Natural killer cell treated with Interleukin-12 subunit alpha and Interleukin-12 subunit beta and Interleukin-15 and Interleukin-18, amount 100 ng/mL, for 72 hours (primary cell): ENCODE measurements at regions not wholly inside any gene's neighbourhood (a gene's known extent, or its start where the extent isn't known, plus 50 kb on each side); places are given as distances from the start of the nearest gene placed in this dataset.

Experiments
- ATAC-seq, 2 donors: fragments of 150-1000 bp; cut with Tn5 transposase in 1 of 2; sonication (Bioruptor Pico), chemical (Tn5 transposase) in 1 of 2; 2 replicates each; pipeline ENCODE4 v1.10.0; 2021
- DNase-seq: peaks from one replicate; pipeline ENCODE4 v3.0.0; 2022; ENCODE audit warnings: low spot score
- H3K27ac Mint-ChIP-seq, 2 donors: 1 replicate in 1 of 2; 2 replicates in 1 of 2; pipeline ENCODE4 v1.8.0; 2022; ENCODE audit warnings: mixed read lengths in 2 of 2, mild to moderate bottlenecking in 1 of 2, moderate library complexity in 1 of 2
- H3K27me3 Mint-ChIP-seq, 2 donors: 1 replicate in 1 of 2; 2 replicates in 1 of 2; pipeline ENCODE4 v1.8.0; 2022; ENCODE audit warnings: mixed read lengths in 2 of 2
- H3K36me3 Mint-ChIP-seq: one replicate; pipeline ENCODE4 v1.8.0; 2022; ENCODE audit warnings: mixed read lengths
- H3K4me1 Mint-ChIP-seq, 2 donors: 1 replicate in 1 of 2; 2 replicates in 1 of 2; pipeline ENCODE4 v1.8.0; 2022; ENCODE audit warnings: low read depth in 2 of 2, mixed read lengths in 2 of 2, mild to moderate bottlenecking in 1 of 2
- H3K4me3 Mint-ChIP-seq: one replicate; pipeline ENCODE4 v1.8.0; 2022; ENCODE audit warnings: mixed read lengths
- H3K9me3 Mint-ChIP-seq: 2 replicates; pipeline ENCODE4 v1.8.0; 2022; ENCODE audit warnings: mixed read lengths

DNA sequence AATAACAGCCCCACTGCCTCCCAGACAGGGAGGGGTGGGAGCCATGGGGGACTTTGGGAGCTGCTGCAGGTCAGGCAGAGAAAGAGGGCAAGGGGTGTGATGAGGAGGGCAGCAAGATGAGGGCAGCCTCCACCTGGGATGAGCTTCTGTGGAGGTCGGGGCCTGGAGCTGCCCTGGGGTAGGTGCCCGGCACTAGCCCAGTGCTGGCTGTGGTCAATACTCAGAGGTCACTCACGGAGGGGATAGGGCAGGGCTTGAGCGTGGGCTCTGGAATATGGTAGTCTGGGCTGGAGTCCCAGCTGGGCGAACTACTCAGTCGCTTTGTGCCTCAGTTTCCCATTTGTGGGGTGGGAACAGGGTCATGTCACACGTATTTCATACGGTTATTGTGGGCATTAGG is 169.0 kb downstream of the IRF8 start:
- Mint-ChIP-seq H3K4me3 (no peak overlapping the region), H3K27ac (no peak overlapping the region), H3K36me3 (no peaks in the 10 kb centered on the region), H3K9me3 (no peaks in the 10 kb centered on the region), H3K27me3 (peaks cover 5 to 20% of the 10 kb centered on the region in 2 donors), H3K4me1 (no peaks in the 10 kb centered on the region)
- no peak for ATAC-seq
- peak; percentile 53 for DNase-seq

DNA sequence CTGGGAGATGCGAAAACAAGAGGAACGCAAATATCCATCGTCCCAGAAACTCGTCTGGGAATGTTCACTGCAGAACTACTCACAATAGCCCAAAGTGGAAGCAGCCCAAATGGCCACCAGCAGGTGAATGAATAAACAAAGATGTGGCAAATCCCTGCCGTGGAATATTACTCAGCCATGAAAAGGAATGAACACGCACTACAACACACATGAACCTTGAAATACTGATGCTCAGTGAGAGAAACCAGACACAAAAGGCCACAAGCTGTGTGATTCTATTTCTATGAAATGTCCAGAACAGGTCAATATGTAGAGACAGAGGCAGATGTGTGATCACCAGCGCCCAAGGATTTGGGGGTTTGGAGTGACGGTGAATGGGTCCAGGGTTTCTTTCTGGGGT is 169.8 kb downstream of the IRF8 start:
- Mint-ChIP-seq H3K4me1 (no peaks in the 10 kb centered on the region), H3K27me3 (peaks cover 5 to 21% of the 10 kb centered on the region in 2 donors), H3K27ac (no peak overlapping the region), H3K4me3 (no peak overlapping the region), H3K9me3 (no peaks in the 10 kb centered on the region), H3K36me3 (no peaks in the 10 kb centered on the region)
- ATAC-seq (no peak), DNase-seq (no peak)

DNA sequence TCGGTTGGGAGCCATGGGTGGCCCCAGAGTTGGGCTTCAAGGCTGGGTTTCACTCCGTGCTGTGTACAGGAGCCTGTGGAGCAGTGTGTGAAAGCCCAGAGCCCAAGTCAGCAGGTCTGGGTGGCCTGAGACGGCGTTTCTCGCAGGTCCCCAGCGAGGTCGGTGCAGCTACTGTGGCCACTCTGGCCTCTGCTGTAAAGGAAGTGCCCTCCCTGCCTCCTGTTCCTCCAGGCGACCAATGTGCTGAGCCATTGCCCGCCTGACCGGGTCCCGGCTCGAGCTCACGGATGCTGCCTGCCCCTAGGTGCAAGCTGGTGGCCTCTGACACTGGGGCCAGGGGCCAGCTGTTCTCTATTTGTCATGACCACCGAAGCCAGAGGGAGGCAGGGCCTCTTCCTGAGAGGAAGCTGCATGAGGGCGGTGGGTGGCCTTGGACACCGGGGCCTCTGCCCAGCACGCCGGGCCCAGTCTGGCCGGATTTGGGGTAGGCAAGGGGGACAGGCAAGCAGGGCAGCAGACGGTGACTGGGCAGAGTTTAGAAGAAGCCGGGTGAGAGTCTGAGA is 170.9 kb downstream of the IRF8 start:
- Mint-ChIP-seq H3K4me3 (no peak overlapping the region), H3K27ac (no peak overlapping the region), H3K9me3 (no peaks in the 10 kb centered on the region), H3K27me3 (peaks cover 8 to 28% of the 10 kb centered on the region in 2 donors), H3K36me3 (no peaks in the 10 kb centered on the region), H3K4me1 (no peaks in the 10 kb centered on the region)
- ATAC-seq (no peak), DNase-seq (peak; percentile 29)

GRCh38 chr16:86070484-86070883 is 171.5 kb downstream of the IRF8 start:
- Mint-ChIP-seq H3K9me3 (no peaks in the 10 kb centered on the region), H3K27ac (no peak overlapping the region), H3K36me3 (no peaks in the 10 kb centered on the region), H3K4me3 (no peak overlapping the region), H3K4me1 (no peaks in the 10 kb centered on the region), H3K27me3 (peaks cover 10 to 28% of the 10 kb centered on the region in 2 donors)
- DNase-seq = no peak
- no peak for ATAC-seq

DNA sequence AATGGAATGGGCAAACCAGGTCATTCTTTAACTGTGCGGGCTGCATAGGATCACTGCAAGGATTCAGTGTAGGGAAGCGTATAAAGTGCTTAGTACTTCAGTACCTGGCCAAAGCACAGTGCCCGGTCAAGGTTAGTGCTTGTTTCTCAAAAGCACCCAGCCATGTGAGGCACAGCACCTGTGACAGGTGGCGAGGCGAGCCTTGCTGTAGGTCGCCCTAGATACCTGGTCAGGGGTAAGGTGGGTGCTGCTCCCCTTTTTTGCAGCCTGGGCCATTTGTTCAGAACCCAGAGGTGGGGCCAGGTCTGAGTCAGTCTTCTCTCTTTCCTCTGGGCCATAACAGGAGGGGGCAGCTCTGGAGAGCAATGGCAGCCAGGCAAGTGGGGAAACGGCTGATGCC is 172.0 kb downstream of the IRF8 start:
- Mint-ChIP-seq H3K4me3 (no peak overlapping the region), H3K36me3 (no peaks in the 10 kb centered on the region), H3K9me3 (no peaks in the 10 kb centered on the region), H3K4me1 (no peaks in the 10 kb centered on the region), H3K27me3 (peaks cover 13 to 28% of the 10 kb centered on the region in 2 donors), H3K27ac (no peak overlapping the region)
- peak in 1 of 2 donors; percentile 20 for ATAC-seq
- peak; percentile 41 for DNase-seq

GRCh38 chr16:86071611-86072240 is 172.8 kb downstream of the IRF8 start:
- peaks cover 15 to 28% of the 10 kb centered on the region in 2 donors for H3K27me3 Mint-ChIP-seq
- no peaks in the 10 kb centered on the region for H3K36me3 Mint-ChIP-seq
- H3K4me3 Mint-ChIP-seq = no peak overlapping the region
- DNase-seq (peak; percentile 45), ATAC-seq (no peak)
- no peaks in the 10 kb centered on the region for H3K4me1 Mint-ChIP-seq
- H3K27ac Mint-ChIP-seq = no peak overlapping the region
- no peaks in the 10 kb centered on the region for H3K9me3 Mint-ChIP-seq

GRCh38 chr16:86072328-86073102 is 173.6 kb downstream of the IRF8 start:
- no peak for ATAC-seq
- peaks cover 15 to 28% of the 10 kb centered on the region in 2 donors for H3K27me3 Mint-ChIP-seq
- H3K4me3 Mint-ChIP-seq = no peak overlapping the region
- no peaks in the 10 kb centered on the region for H3K36me3 Mint-ChIP-seq
- H3K9me3 Mint-ChIP-seq = no peaks in the 10 kb centered on the region
- DNase-seq = peak; percentile 61
- H3K4me1 Mint-ChIP-seq = no peaks in the 10 kb centered on the region
- no peak overlapping the region for H3K27ac Mint-ChIP-seq

DNA sequence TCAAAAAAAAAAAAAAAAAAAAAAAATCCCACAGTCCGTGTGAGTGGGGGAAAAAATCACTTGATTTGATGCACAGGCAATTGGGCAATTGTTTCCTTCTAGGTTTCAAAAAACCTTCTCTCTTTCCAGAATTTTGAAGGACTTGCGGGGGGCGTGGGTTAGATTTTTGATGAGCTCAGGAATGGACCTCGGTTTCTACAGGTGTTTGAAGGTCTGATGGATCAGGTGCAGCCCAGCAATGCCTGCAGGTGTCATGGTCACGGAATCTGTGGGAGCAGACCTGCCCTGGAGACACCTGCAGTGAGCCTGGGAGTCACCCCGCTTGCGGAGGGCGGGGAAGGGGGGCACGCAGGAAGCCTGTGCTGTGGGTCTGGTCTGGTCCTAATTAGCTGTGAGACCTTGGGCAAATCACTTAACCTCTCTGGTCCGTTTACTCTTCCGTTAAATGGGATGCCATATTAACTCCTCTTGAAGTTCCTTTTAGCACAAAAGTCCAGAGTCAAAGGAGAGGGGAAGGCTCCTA is 174.2 kb downstream of the IRF8 start:
- Mint-ChIP-seq H3K9me3 (no peaks in the 10 kb centered on the region), H3K27ac (no peak overlapping the region)

GRCh38 chr16:86073763-86074493 is 175.0 kb downstream of the IRF8 start:
- H3K4me1 Mint-ChIP-seq = no peaks in the 10 kb centered on the region
- no peaks in the 10 kb centered on the region for H3K36me3 Mint-ChIP-seq
- ATAC-seq = no peak
- no peak overlapping the region for H3K27ac Mint-ChIP-seq
- no peaks in the 10 kb centered on the region for H3K9me3 Mint-ChIP-seq
- H3K27me3 Mint-ChIP-seq = peaks cover 15 to 19% of the 10 kb centered on the region in 2 donors
- peak; percentile 58 for DNase-seq
- H3K4me3 Mint-ChIP-seq = no peak overlapping the region

More for the DNA sequence above, 174.2 kb downstream of the IRF8 start:
- DNase-seq (no peak), ATAC-seq (no peak)
- Mint-ChIP-seq H3K4me3 (no peak overlapping the region), H3K27me3 (peaks cover 15 to 27% of the 10 kb centered on the region in 2 donors), H3K4me1 (no peaks in the 10 kb centered on the region), H3K36me3 (no peaks in the 10 kb centered on the region)

DNA sequence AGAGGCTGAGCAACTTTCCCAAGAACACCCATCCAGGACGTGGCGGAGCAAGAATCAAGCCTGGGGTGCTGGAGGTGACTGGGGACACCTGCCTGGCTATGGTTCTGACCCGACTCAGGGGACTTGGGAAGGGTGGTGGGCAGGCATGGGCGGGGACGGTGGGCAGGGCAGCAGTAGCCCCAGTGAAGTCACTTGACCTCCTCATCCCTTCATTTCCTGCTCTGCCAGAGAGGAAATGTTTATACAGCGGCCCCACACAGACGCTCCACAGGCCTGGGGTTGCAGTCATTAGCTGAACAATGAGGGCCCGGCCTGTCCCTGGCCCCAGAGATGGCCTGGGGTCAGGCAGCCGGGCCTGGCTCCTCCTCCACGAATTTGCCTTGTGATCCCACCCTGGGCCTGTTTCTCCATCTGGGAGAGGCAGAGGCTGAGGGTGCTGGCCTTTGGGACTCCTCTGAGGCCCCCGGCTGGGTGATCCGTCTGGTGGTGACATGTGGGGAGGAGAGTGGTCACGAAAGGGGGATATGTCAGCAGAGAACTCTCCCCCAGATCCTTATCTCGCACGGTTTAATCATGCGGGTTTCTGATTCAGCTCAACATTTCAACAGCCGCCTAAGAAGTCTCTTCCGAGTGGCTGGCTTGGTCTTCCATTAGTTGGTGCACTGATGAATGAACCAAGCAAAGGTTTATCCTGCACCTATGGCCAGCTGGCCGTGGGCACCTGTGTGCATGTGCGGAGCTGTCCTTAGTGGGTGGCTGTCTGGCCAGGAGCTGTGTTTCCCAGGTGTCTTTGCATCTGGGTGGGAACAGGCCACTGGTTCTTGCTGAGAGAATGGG is 175.9 kb downstream of the IRF8 start:
- H3K4me1 Mint-ChIP-seq = no peaks in the 10 kb centered on the region
- H3K27ac Mint-ChIP-seq = no peak overlapping the region
- ATAC-seq = no peak

DNA sequence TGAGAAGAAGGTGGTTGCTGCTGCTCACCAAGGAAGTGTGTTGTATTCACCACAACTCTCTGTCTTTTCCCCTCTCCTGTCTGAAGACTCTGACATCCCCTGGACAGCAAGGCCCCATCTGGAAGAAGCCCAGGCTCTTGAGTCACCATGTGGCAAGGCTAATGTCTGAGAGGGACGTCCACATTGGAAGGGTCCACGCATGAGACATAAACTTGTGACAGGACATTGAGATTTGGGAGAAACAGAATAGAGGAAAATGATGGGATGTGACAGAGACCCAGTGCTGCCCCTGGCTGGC is 176.5 kb downstream of the IRF8 start:
- no peaks in the 10 kb centered on the region for H3K4me1 Mint-ChIP-seq
- no peak overlapping the region for H3K4me3 Mint-ChIP-seq
- H3K36me3 Mint-ChIP-seq = no peaks in the 10 kb centered on the region
- H3K27me3 Mint-ChIP-seq = peaks cover 19 to 31% of the 10 kb centered on the region in 2 donors
- no peak for DNase-seq
- no peak for ATAC-seq
- no peak overlapping the region for H3K27ac Mint-ChIP-seq
- H3K9me3 Mint-ChIP-seq = no peaks in the 10 kb centered on the region

More for the DNA sequence above, 175.9 kb downstream of the IRF8 start:
- H3K4me3 Mint-ChIP-seq = no peak overlapping the region
- H3K9me3 Mint-ChIP-seq = no peaks in the 10 kb centered on the region
- H3K36me3 Mint-ChIP-seq = no peaks in the 10 kb centered on the region
- peak; percentile 50 for DNase-seq
- peaks cover 13 to 25% of the 10 kb centered on the region in 2 donors for H3K27me3 Mint-ChIP-seq

DNA sequence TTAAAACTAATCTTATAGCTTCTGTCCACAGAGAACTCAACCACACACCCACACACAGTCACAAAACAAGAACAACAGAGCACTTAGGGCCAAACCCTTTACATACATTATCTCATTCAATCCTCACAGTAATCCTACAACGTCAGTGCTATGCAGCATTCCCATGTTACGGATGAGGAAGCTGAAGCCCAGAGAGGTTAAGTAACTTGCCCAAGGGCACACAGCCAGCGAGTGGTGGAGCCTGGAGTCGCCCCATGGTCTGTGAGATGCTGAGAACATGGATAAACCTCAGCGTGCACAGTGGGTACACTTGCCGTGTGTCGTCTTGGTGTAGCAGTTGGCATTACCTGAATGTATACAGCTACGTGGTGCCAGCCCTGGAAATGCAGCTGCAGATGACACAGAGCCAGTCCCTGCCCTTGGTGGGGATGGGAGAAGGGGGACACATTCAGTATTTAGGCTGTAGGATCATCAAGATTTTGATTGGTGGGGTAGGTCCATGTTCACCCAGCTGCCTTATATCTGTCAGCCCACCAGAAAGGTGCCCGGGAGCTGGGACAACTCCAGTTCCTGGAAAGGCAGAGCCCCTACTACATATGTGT is 177.0 kb downstream of the IRF8 start:
- no peak overlapping the region for H3K27ac Mint-ChIP-seq
- no peaks in the 10 kb centered on the region for H3K9me3 Mint-ChIP-seq
- H3K4me3 Mint-ChIP-seq = no peak overlapping the region
- no peaks in the 10 kb centered on the region for H3K36me3 Mint-ChIP-seq
- peak; percentile 41 for DNase-seq
- no peak for ATAC-seq
- H3K27me3 Mint-ChIP-seq = peaks cover 22 to 31% of the 10 kb centered on the region in 2 donors
- no peaks in the 10 kb centered on the region for H3K4me1 Mint-ChIP-seq

- H3K4me1 Mint-ChIP-seq = no peaks in the 10 kb centered on the region
- H3K36me3 Mint-ChIP-seq = no peaks in the 10 kb centered on the region
- H3K9me3 Mint-ChIP-seq = no peaks in the 10 kb centered on the region
- no peak overlapping the region for H3K27ac Mint-ChIP-seq
- H3K4me3 Mint-ChIP-seq = no peak overlapping the region
- peaks cover 22 to 31% of the 10 kb centered on the region in 2 donors for H3K27me3 Mint-ChIP-seq
- ATAC-seq (no peak), DNase-seq (no peak)
These were observed 177.6 kb downstream of the IRF8 start for GRCh38 chr16:86076606-86077005.
